ENCODE measurements at regions not wholly inside any gene's neighbourhood (a gene's known extent, or its start where the extent isn't known, plus 50 kb on each side); places are given as distances from the start of the nearest gene placed in this dataset.
"Not testable (repeated sequence)": the region's sequence is repeated elsewhere in the genome, so short reads cannot be mapped to it uniquely, and the experiment has no call there.

GRCh38 chr6:4459032-4459431 lies 317.2 kb upstream of the CDYL start:
- no peak for DNase-seq (ENCODE audit: low read depth)

GRCh38 chr6:4451718-4452117 lies 316.3 kb upstream of the ECI2 start:
- no peak for DNase-seq (ENCODE audit: low read depth)

GRCh38 chr6:4451081-4451480 lies 315.7 kb upstream of the ECI2 start:
- DNase-seq (ENCODE audit: low read depth) = no peak

GRCh38 chr6:4450237-4450636 lies 314.9 kb upstream of the ECI2 start:
- no peak for DNase-seq (ENCODE audit: low read depth)

GRCh38 chr6:4449409-4449808 lies 314.0 kb upstream of the ECI2 start:
- no peak for DNase-seq (ENCODE audit: low read depth)

DNA sequence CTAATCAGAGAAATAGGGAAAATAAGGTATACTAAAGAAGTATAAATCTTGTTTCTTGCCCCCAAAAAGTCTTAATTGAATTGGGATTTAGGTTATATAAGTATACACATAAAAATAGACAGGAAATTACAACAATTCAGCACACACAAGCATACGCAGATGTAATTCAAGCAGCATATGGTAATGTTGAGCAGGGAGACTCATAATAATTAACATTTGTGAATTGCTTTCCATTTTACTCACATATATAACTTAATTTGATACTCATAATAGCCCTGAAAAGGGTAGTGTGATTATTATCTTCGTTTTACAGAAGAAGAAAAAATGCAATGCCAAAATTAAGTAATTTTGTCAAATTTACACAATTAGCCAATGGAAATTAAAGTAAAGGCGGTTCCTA lies 313.5 kb upstream of the ECI2 start:
- no peak for DNase-seq (ENCODE audit: low read depth)

- no peak for DNase-seq (ENCODE audit: low read depth)
These were observed 312.4 kb upstream of the ECI2 start for GRCh38 chr6:4447639-4448330.

DNA sequence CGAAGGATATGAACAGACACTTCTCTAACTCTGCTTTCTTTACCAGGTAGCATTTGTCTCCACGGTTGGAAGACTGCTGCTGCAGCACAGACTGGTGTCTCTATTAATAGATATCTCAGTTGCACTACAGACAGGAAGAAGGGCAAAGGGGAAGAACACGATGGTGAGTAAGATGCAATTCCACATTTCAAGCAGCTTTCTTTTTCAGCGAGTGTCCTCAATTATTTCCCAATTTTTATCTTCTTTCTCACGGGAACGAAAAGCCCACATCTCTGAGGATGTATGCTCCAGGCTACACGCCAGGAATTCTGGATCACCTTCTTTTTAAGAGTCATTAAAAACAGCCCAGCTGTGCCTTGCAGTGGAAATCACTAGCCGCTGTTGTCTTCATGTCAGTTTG lies 311.6 kb upstream of the ECI2 start:
- DNase-seq (ENCODE audit: low read depth) = no peak

DNA sequence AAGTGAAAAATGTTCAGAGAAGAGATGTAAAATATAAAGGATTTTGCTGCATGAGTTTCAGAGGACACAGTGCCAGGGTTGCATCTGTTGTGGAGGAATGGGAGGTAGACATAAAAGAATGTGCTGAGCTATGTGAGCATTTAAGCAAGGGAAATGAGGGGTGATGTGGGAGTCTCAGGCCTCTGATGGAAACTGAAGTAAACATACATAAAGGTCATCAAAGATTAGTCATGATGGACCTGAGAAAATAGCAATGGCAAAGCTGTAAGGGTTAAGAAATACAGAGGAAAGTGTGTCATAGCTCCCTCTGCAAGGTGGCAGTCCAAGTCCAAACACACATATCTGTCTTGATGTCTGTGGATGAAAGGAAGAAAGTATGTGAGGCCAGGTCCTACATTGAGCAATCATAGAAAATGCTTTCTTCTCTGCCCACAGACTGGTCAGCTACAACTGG lies 306.6 kb upstream of the ECI2 start:
- DNase-seq (ENCODE audit: low read depth) = no peak

GRCh38 chr6:4439159-4439558 lies 303.8 kb upstream of the ECI2 start:
- no peak for DNase-seq (ENCODE audit: low read depth)

- DNase-seq (ENCODE audit: low read depth) = no peak
These were observed 302.0 kb upstream of the ECI2 start for GRCh38 chr6:4437342-4437741.

DNA sequence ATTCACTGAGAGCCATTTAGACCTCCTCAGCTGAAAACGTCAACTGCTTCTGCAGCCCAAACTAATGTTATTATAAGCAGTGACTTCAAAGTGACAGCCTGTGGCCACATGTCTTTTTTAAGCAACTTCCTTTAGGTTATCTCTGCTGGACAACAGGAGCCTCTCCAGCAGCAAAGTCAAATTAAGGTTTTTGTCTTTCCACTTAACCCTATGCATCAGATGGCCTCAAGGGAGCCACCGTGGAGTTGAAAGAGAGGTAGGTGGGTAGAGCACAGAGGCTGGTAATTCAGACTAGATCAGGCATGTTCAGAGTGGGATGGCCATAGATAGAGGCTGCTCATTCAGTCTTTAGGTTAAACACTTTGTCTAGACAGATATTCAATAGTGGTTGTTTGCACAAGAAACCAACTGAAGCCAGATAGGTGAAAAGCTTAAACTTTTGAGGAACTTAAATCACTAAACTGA lies 300.6 kb upstream of the ECI2 start:
- DNase-seq (ENCODE audit: low read depth) = no peak

- DNase-seq (ENCODE audit: low read depth) = no peak
These were observed 299.3 kb upstream of the ECI2 start for GRCh38 chr6:4434655-4435054.

DNA sequence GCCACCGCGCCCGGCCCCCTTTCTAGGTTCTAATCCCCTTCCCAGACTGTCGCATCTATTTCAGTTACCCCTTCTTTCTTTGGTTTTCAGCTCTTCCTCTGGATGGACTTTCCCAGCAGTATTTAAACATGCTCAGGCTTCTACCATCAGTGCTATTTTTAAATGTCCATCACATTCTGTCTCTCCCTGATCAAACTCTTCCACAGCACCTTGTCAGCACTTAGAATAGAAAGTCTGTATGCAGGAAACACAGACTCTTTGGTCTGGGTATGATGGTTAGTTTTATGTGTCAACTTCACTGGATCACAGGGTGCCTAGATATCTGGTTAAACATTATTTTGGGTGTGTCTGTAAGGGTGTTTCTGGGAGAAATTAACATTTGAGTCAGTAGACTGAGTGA lies 297.8 kb upstream of the ECI2 start:
- no peak for DNase-seq (ENCODE audit: low read depth)

DNA sequence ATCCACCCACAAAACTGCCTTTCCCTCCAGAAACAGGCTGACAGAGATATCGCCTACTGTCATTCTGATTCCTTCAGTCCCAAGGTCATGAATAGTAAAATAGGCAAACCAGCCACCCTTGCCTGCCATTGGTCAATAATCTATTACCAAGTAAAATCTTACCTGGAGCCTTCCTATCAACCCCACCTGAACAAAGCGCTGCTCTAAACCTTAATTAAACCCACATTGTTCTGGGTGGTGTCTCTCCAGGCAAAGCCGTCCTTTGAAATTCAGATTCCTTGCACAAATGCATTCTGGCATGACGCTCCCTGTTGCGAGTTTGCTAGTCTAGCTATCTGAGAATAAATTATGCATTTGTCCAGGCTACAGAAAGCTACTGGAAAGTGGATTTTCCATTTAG lies 291.6 kb upstream of the ECI2 start:
- DNase-seq (ENCODE audit: low read depth) = no peak

DNA sequence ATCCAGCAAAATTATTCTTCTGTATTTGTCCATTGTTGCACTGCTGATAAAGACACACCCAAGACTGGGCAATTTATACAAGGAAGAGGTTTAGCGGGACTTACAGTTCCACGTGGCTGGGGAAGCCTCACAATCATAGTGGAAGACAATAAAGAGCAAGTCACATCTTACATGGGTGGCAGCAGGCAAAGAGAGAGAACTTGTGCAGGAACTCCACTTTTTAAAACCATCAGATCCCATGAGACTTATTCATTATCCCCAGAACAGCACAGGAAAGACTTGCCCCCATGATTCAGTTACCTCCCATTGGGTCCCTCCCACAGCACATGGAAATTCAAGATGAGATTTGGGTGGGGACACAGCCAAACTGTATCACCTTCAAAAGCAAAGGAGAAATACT lies 286.5 kb upstream of the ECI2 start:
- no peak for DNase-seq (ENCODE audit: low read depth)

DNA sequence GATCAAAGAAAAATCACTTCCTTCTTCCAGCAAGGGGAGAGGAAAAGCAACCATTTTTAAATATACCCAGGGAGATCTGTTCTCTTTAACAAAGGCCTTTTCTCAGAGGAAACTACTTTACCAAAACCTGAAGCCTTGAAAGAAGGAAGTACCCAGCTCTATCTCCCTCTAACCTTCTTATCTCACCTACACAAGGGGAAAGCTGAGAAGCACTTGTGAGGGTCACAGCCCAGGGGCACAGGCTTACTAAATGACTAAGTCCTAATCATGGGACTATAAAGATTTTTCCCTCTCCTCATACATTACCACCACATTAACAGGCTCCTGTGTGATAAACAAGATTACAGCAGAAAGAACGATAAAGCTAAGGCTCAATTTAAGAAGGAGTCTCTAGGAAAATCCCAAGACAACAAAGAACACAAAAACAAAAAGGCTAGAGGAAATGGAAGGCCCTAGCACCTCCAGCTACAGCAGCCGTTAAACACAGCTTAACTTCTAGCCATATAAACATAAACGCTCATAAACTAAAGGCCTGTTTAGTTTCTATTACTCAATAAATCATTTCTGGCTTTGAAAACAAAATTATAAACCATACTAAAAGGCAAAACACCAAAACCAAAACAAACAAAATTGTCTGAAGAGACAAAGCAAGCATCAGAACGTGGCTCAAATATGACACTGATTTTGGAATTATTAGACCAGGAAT lies 284.9 kb upstream of the ECI2 start:
- DNase-seq (ENCODE audit: low read depth) = no peak

DNA sequence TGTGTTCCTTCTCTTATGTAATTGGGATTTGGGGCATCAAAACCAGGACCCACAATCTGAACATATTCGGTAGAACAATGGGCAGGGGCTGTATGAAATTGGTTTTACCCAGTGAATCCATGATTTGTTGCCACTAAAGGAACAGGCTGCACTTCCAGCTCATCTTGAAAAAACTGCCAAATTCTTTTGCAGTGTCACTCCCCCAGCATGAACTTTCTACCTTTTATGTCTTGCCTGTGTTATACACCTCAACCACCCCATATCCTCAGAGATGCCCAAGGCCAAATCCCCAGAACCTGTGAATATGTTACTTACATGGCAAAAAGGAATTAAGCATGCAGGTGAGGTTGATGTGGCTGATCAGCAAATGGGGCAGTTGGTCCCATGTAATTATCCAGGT lies 280.2 kb upstream of the ECI2 start:
- no peak for DNase-seq (ENCODE audit: low read depth)

DNA sequence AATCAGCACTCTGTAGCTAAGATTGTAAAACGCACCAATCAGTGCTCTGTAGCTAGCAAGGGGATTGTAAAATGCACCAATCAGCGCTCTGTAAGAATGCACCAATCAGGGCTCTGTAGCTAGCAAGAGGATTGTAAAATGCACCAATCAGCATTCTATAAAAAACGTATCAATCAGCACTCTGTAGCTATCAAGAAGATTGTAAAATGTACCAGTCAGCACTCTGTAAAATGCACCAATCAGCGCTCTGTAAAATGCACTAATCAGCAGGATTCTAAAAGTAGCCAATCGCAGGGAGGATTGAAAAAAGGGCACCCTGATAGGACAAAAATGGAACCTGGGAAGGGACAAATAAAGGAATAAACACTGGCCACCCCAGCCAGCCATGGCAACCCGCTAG lies 278.7 kb upstream of the ECI2 start:
- DNase-seq (ENCODE audit: low read depth) = not testable (repeated sequence)

GRCh38 chr6:4413073-4413472 lies 277.7 kb upstream of the ECI2 start:
- DNase-seq (ENCODE audit: low read depth) = no peak

DNA sequence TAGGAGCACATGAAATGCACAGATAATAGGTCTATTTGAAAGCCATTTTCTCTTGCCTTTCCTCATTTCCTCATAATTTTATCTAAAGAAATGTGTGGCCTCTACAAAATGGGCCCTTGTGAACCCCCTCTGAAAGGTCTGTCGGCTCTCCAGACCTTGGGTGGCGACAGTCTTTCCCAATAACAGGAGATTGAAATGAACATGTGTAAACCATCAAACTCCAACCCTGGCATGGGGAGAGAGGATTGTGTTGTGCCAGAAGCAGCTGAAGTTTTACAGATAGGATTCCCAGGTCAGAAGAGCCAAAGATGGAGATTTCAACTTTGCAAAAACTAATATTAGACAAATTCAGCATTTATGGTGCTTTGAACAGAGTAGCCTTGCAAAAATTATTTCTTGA lies 277.1 kb upstream of the ECI2 start:
- DNase-seq (ENCODE audit: low read depth) = no peak

- DNase-seq (ENCODE audit: low read depth) = no peak
These were observed 276.7 kb upstream of the ECI2 start for GRCh38 chr6:4412077-4412476.

DNA sequence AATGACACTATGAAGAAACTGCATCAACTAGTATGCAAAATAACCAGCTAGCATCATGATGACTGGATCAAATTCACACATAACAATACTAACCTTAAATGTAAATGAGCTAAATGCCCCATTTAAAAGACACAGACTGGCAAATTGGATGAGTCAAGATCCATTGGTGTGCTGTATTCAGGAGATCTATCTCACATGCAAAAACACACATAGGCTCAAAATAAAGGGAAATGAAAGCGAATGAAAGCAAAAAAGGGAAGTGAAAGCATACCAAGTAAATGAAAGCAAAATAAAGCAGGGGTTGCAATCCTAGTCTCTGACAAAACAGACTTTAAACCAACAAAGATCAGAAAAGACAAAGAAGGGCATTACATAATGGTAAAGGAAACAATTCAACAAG lies 272.3 kb upstream of the ECI2 start:
- not testable (repeated sequence) for DNase-seq (ENCODE audit: low read depth)

All from activated gamma-delta T cell treated with anti-CD3 and anti-CD28 coated beads, Interleukin-2, amount 50 U/mL, for 16 hours (primary cell).